Bronchial epithelial cell (primary cell): ENCODE measurements at regions not wholly inside any gene's neighbourhood (a gene's known extent, or its start where the extent isn't known, plus 50 kb on each side); places are given as distances from the start of the nearest gene placed in this dataset.

Experiments used
- DNase-seq: peaks from one replicate; pipeline ENCODE4 v3.0.0-alpha.2; 2010; ENCODE audit warnings: low read depth
- FAIRE-seq: peaks from 2 replicates; lab custom pipeline; 2011; peaks lifted over from hg19 to GRCh38; lab: Jason Lieb, UNC
- H3K27me3 ChIP-seq: 2 replicates; pipeline ENCODE4 v1.5.1; 2011; ENCODE audit warnings: low read length; ENCODE audit not compliant: control insufficient read depth, insufficient read depth
- H3K36me3 ChIP-seq: 2 replicates; pipeline ENCODE4 v1.5.1; 2011; ENCODE audit warnings: low read length; ENCODE audit not compliant: control insufficient read depth, insufficient read depth
- H3K4me3 ChIP-seq: 2 replicates; pipeline ENCODE4 v1.5.1; 2011; ENCODE audit warnings: mild to moderate bottlenecking, low read depth, low read length, control low read depth
- CTCF ChIP-seq: IDR thresholded peaks from 2 replicates; pipeline ENCODE4 v1.5.1; 2011; ENCODE audit warnings: mild to moderate bottlenecking, moderate library complexity, low read length, control low read depth, inconsistent platforms; ENCODE audit not compliant: insufficient read depth, severe bottlenecking

DNA sequence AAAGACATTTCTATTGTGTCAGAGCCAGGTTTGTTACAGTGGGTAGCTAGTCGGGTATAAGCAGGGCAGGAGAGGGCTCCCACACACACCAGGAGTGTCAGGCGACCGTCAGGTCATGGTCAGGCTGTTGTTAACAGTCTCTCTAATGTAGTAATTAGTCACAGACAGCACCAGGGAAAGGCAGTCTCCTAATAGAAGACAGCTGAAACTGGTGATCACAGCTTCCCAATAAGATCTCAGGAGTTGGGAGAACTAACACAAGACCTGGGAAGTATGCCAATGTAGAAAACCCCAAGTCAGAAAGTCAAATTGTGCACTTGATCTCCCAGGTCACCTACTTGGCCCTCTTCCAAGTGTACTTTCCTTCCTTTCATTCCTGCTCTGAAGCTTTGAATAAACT is 53.0 kb upstream of the GPR6 start:
- peak; percentile 87 for FAIRE-seq
- no peak for DNase-seq
- no peak overlapping the region for H3K4me3 ChIP-seq
- TF ChIP-seq CTCF = no peak
- H3K36me3 ChIP-seq = no peaks in the 10 kb centered on the region
- peaks cover 2% of the 10 kb centered on the region for H3K27me3 ChIP-seq

- H3K4me3 ChIP-seq = no peak overlapping the region
- peak; percentile 23 for DNase-seq
- peaks cover 2% of the 10 kb centered on the region for H3K27me3 ChIP-seq
- no peak for TF ChIP-seq CTCF
- no peak for FAIRE-seq
- no peaks in the 10 kb centered on the region for H3K36me3 ChIP-seq
Observed at GRCh38 chr6:109927052-109927451, 51.1 kb upstream of the GPR6 start.
